22Rv1 (cell line): ENCODE measurements at regions not wholly inside any gene's neighbourhood (a gene's known extent, or its start where the extent isn't known, plus 50 kb on each side); places are given as distances from the start of the nearest gene placed in this dataset.

Experiments
- H3K27ac ChIP-seq: fragments of 450-650 bp; 2 replicates; pipeline ENCODE4 v1.5.1; 2017
- ZFX ChIP-seq: fragments of 450-650 bp; IDR thresholded peaks from 2 replicates; pipeline ENCODE4 v1.6.1; 2017; ENCODE audit warnings: antibody characterized with exemption, borderline replicate concordance
- TF ChIP-seq, protein P1 (sequence below): fragments of 450-650 bp; IDR thresholded peaks from 2 replicates; pipeline ENCODE4 v1.5.1; 2017; ENCODE audit warnings: mild to moderate bottlenecking

DNA sequence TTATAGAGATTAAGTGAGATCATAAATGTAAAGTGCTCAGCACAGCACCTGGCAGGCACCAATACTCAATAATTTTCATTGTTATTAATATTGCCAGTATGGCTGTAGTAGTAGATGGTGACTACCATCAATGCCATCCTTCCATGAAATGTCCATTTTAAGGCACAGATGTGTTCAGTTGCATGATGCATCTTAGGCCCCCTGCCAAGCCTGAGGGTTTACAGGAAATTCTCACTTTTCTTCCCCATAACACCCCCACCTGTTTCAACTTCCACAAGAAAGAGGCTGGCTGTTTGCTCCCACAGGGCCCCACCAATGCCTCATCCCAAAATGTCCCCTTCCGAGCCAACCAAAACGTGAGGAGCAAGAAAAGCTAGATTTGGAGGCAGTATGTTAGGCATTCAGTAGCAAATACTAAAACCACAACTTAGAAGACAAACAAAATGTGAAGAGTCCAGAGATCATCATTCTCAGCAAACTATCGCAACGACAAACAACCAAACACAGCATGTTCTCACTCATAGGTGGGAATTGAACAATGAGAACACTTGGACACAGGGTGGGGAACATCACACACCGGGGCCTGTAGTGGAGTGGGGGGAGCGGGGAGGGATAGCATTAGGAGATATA is 110.6 kb upstream of the NHSL1 start:
- TF ChIP-seq, protein P1, sequence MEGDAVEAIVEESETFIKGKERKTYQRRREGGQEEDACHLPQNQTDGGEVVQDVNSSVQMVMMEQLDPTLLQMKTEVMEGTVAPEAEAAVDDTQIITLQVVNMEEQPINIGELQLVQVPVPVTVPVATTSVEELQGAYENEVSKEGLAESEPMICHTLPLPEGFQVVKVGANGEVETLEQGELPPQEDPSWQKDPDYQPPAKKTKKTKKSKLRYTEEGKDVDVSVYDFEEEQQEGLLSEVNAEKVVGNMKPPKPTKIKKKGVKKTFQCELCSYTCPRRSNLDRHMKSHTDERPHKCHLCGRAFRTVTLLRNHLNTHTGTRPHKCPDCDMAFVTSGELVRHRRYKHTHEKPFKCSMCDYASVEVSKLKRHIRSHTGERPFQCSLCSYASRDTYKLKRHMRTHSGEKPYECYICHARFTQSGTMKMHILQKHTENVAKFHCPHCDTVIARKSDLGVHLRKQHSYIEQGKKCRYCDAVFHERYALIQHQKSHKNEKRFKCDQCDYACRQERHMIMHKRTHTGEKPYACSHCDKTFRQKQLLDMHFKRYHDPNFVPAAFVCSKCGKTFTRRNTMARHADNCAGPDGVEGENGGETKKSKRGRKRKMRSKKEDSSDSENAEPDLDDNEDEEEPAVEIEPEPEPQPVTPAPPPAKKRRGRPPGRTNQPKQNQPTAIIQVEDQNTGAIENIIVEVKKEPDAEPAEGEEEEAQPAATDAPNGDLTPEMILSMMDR, result no peak
- TF ChIP-seq ZFX, result no peak

DNA sequence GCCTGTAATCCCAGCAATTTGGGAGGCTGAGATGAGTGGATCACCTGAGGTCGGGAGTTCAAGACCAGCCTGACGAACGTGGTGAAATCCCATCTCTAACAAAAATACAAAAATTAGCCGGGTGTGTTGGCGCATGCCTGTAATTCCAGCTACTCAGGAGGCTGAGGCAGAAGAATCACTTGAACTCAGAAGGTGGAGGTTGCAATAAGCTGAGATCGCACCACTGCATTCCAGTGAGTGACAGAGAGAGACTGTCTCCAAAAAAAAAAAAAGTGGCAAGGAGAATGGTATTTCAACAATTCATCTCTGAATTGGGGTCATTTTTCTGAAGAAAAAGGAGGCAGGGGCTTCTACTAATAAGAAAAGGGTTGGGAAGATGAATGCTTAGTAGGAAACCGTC is 111.5 kb upstream of the NHSL1 start:
- TF ChIP-seq ZFX, result no peak
- TF ChIP-seq, protein P1, result no peak
- H3K27ac ChIP-seq, result no peak overlapping the region

More for the DNA sequence above, 110.6 kb upstream of the NHSL1 start:
- H3K27ac ChIP-seq, result no peak overlapping the region

DNA sequence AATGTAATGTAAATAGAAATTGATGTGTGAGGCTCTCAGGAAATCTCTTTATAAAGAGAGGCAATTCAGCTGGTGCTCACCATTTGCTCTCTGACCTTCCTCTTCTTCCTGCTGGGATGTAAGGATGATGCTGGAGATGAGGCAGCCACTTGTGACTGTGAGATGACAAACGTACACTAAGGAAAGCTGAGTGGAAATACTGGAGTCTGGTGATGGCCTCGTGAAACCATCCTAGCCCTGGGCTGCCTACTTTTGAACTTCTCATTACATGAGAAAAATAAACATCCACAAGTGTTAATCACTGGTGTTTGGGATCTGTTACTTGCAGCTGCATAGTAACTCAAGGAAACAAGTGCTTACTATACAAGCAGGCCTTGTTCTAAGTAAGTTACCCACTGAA is 114.9 kb upstream of the NHSL1 start:
- TF ChIP-seq, protein P1, result no peak
- no peak for TF ChIP-seq ZFX
- no peak overlapping the region for H3K27ac ChIP-seq

DNA sequence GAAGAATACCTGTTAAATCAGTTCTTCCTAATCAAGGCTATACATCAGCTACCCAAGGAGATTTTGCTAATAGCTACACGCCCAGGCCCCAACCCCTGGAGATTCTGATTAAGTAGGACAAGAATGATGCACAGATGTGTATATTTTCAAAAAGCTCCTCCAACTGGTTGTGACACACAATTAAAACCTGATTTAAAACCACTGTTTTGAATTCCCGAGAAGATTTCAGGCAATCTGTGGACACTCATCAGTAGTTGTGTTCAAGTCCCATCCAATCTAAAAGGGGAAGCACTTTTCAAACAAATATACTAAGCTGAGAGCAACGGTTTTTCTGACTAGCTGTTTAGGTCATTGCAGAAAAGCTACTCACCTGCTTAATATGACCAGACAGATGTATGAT is 118.9 kb upstream of the NHSL1 start:
- TF ChIP-seq ZFX, result no peak
- no peak overlapping the region for H3K27ac ChIP-seq

DNA sequence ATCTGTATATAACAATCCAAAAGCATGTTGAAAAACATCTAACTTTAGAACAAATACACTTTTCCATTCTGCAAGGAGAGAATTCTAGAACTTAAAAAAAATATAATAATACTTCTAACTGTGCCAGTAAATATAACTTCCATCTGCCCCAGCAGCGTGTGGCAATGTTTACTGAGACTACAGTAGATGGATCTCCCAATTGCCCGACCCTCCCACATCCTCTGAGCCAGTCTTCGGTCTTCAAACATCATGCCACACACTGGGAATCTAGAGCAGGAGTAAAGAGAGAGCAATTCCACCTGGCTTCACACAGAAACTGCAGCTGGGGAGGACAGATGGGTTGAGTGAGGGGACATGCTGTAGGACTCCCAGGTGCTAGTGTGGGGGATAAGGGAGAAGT is 121.3 kb upstream of the NHSL1 start:
- TF ChIP-seq, protein P1, result no peak
- no peak for TF ChIP-seq ZFX
- no peak overlapping the region for H3K27ac ChIP-seq

DNA sequence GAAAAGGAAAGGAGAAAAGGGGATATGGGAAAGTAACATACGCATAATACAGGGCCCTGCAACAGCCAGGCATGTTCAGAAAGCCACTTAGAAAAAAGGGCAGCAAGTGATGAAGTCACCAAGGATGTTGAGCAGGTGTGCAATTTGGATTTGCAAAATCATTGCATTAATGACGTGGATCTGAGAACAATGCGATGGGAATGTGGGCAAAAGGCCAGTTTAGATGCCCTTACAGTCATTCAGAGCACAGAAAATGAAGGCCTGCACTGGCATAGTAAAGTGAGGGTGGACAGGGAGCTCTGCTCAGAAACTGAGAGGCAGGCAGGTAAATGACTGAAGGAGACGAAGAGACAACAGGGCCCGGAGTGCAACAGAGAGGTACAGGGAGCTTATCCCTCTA is 123.7 kb upstream of the NHSL1 start:
- TF ChIP-seq ZFX, result no peak
- TF ChIP-seq, protein P1, result no peak
- no peak overlapping the region for H3K27ac ChIP-seq

DNA sequence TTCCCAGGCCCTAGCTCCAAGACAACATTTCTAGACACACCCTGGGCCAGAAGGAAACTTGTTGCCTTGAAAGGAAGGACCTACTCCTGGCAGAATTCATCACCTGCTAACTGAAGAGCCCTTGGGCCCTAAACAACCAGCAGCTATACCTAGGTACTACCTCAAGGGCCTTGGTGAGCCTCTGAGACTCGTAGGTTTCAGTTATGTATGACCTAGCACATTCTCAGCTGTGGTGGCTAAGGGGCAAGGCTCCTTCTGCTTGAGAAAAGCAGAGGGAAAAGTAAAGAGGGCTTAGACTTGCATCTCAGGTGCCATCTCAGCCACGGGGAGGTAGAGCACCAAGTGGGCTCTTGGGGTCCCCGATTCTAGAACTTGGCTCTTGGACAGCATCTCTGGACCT is 132.3 kb upstream of the NHSL1 start:
- H3K27ac ChIP-seq, result no peak overlapping the region
- TF ChIP-seq, protein P1, result no peak
- TF ChIP-seq ZFX, result no peak

DNA sequence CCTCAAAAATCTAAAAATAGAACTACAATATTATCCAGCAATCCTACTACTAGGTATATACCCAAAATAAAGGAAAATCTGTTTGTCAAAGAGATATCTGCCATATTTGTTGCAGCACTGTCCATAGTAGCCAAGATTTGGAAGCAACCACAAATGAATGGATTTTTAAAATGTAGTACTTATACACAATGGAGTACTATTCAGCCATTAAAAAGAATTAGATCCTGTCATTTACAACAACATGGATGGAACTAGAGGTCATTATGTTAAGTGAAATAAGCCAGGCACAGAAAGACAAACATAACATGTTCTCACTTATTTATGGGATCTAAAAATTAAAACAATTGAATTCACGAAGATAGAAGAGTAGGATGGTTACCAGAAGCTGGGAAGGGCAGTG is 135.7 kb upstream of the CCDC28A start:
- H3K27ac ChIP-seq, result no peak overlapping the region
- TF ChIP-seq, protein P1, result no peak
- no peak for TF ChIP-seq ZFX
